GM12878 (cell line): ENCODE measurements at regions not wholly inside any gene's neighbourhood (a gene's known extent, or its start where the extent isn't known, plus 50 kb on each side); places are given as distances from the start of the nearest gene placed in this dataset.

Source experiments
- ATAC-seq: fragments of 200-7000 bp; cut with Tn5 transposase; 3 replicates; pipeline ENCODE4 v1.9.1; 2020; ENCODE audit warnings: mild to moderate bottlenecking, moderate library complexity
- BruUV-seq: library from RNA; stranded (reverse); fragments of 400-500 nt; replicated peaks from 2 replicates; lab custom pipeline; 2021; lab: Mats Ljungman, UMichigan
- CTCF ChIA-PET: fragments of 300-600 bp; sonication (Branson Sonifier 250); formaldehyde crosslinking; extraction: SDS; loops from one replicate; lab custom pipeline; 2021; ENCODE audit warnings: inconsistent platforms; lab: Yijun Ruan, JAX
- POLR2A ChIA-PET: fragments of 350-600 bp; formaldehyde crosslinking; extraction: SDS; loops from one replicate; lab custom pipeline; 2021; ENCODE audit warnings: inconsistent platforms; lab: Charles Lee
- RAD21 ChIA-PET: fragments of 300-600 bp; sonication (Branson Sonifier 250); formaldehyde crosslinking; loops from one replicate; lab custom pipeline; 2023; ENCODE audit warnings: antibody characterized with exemption; ENCODE audit not compliant: unreplicated experiment; lab: Charles Lee
- SMC1A ChIA-PET: fragments of 300-600 bp; sonication (Branson Sonifier 250); formaldehyde crosslinking; loops from one replicate; lab custom pipeline; 2023; ENCODE audit not compliant: unreplicated experiment, uncharacterized antibody; lab: Charles Lee
- DNase-seq: peaks from one replicate; pipeline ENCODE4 v3.0.0-alpha.2; 2011; ENCODE audit warnings: low read depth, low spot score
- FAIRE-seq: peaks from 3 replicates; lab custom pipeline; 2011; peaks lifted over from hg19 to GRCh38; lab: Jason Lieb, UNC
- H2AFZ ChIP-seq: 2 replicates; pipeline ENCODE4 v1.6.0; 2011; ENCODE audit warnings: low read depth, low read length, control low read depth; ENCODE audit not compliant: control insufficient read depth
- H3K27ac ChIP-seq: 2 replicates; pipeline ENCODE4 v1.5.1; 2011; ENCODE audit warnings: control low read depth; ENCODE audit not compliant: control insufficient read depth, insufficient read depth
- H3K27me3 ChIP-seq, 2 experiments: replicated peaks in 1 of 2; 2 replicates each; pipeline versions ENCODE4 v1.6.0 to v1.6.1; 2011; ENCODE audit warnings: low read length in 1 of 2; ENCODE audit not compliant: control insufficient read depth in 2 of 2, insufficient read depth in 2 of 2
- H3K36me3 ChIP-seq, 2 experiments: 2 replicates each; pipeline ENCODE4 v1.5.1; 2011; ENCODE audit warnings: low read length in 1 of 2; ENCODE audit not compliant: control insufficient read depth in 2 of 2, insufficient read depth in 2 of 2
- H3K4me1 ChIP-seq: 2 replicates; pipeline ENCODE4 v1.6.1; 2011; ENCODE audit warnings: mild to moderate bottlenecking, low read length, moderate library complexity, mixed read lengths; ENCODE audit not compliant: control insufficient read depth, insufficient read depth
- H3K4me2 ChIP-seq: 2 replicates; pipeline ENCODE4 v1.6.0; 2011; ENCODE audit warnings: control low read depth; ENCODE audit not compliant: control insufficient read depth, insufficient read depth
- H3K4me3 ChIP-seq: fragments of 200-600 bp; sonication (generic); 2 replicates; pipeline ENCODE4 v1.5.1; 2016
- H3K79me2 ChIP-seq: 2 replicates; pipeline ENCODE4 v1.6.0; 2011; ENCODE audit warnings: low read length; ENCODE audit not compliant: control insufficient read depth, insufficient read depth
- H3K9ac ChIP-seq: 2 replicates; pipeline ENCODE4 v1.8.0; 2011; ENCODE audit warnings: low read length, control low read depth, mixed read lengths; ENCODE audit not compliant: control insufficient read depth, insufficient read depth
- H3K9me3 ChIP-seq: replicated peaks from 3 replicates; pipeline ENCODE4 v1.5.1; 2011; ENCODE audit warnings: mild to moderate bottlenecking, low read length; ENCODE audit not compliant: control insufficient read depth, insufficient read depth
- H4K20me1 ChIP-seq: 2 replicates; pipeline ENCODE4 v1.6.0; 2011; ENCODE audit not compliant: control insufficient read depth, insufficient read depth
- HCFC1 ChIP-seq: fragments of 150-350 bp; IDR thresholded peaks from 2 replicates; pipeline ENCODE4 v1.6.1; 2014; ENCODE audit warnings: low read length
- HSF1 ChIP-seq: fragments of 150-350 bp; IDR thresholded peaks from 2 replicates; pipeline ENCODE4 v1.6.1; 2014; ENCODE audit warnings: mild to moderate bottlenecking, low read depth, low read length
- LARP7 ChIP-seq: fragments of 450-650 bp; IDR thresholded peaks from 2 replicates; pipeline ENCODE4 v1.6.1; 2017; ENCODE audit warnings: mild to moderate bottlenecking
- NR2C2 ChIP-seq: IDR thresholded peaks from 2 replicates; pipeline ENCODE4 v1.6.1; 2011; ENCODE audit warnings: borderline replicate concordance, low read depth; ENCODE audit not compliant: control insufficient read depth, insufficient read length
- RAD51 ChIP-seq: fragments of 450-650 bp; IDR thresholded peaks from 2 replicates; pipeline ENCODE4 v1.6.1; 2016; ENCODE audit warnings: moderate library complexity, mild to moderate bottlenecking, inconsistent platforms
- SMC3 ChIP-seq: IDR thresholded peaks from 2 replicates; pipeline ENCODE4 v1.6.1; 2011; ENCODE audit warnings: low read length, improper control_type of control experiment, borderline replicate concordance
- SREBF1 ChIP-seq: IDR thresholded peaks from 2 replicates; pipeline ENCODE4 v1.6.1; 2012; ENCODE audit warnings: mild to moderate bottlenecking, low read length
- STAT3 ChIP-seq: IDR thresholded peaks from 2 replicates; pipeline ENCODE4 v1.6.1; 2011; ENCODE audit warnings: low read depth, low read length, improper control_type of control experiment
- TCF3 ChIP-seq: IDR thresholded peaks from 2 replicates; pipeline ENCODE4 v1.6.1; 2012; ENCODE audit warnings: low read depth, mild to moderate bottlenecking, low read length, borderline replicate concordance; ENCODE audit not compliant: insufficient read depth
- TCF7 ChIP-seq: IDR thresholded peaks from 2 replicates; pipeline ENCODE4 v1.6.1; 2014; ENCODE audit warnings: antibody characterized with exemption, borderline replicate concordance
- WRNIP1 ChIP-seq: IDR thresholded peaks from 2 replicates; pipeline ENCODE4 v1.6.1; 2011; ENCODE audit warnings: low read depth, low read length, improper control_type of control experiment, borderline replicate concordance
- WGBS: methylation state at CpG from one replicate; pipeline ENCODE4 v1.1.6; 2016; ENCODE audit warnings: low lambda C conversion rate; ENCODE audit not compliant: insufficient replicate concordance, insufficient coverage; ENCODE audit errors: missing lambda C conversion rate; 5-methylcytosine and 5-hydroxymethylcytosine counted together
- in situ Hi-C: fragments of 300-500 bp; cut with MboI; formaldehyde crosslinking; loops from 9 replicates; pipeline ENCODE4 v1.14.3; 2018; ENCODE audit warnings: mixed read lengths
- intact Hi-C: fragments of 100-400 bp; cut with micrococcal nuclease; formaldehyde crosslinking; loops from one replicate; pipeline ENCODE4 v1.14.2; 2022; ENCODE audit not compliant: unreplicated experiment
- TF ChIP-seq, protein P1 (sequence below): IDR thresholded peaks from 2 replicates; pipeline ENCODE4 v1.6.1; 2011; ENCODE audit warnings: borderline replicate concordance, low read depth, mild to moderate bottlenecking, moderate library complexity, low read length; ENCODE audit not compliant: insufficient read depth, poor library complexity, severe bottlenecking
- TF ChIP-seq, protein P2 (sequence below): fragments of 450-650 bp; IDR thresholded peaks from 2 replicates; pipeline ENCODE4 v1.6.1; 2018; ENCODE audit warnings: mild to moderate bottlenecking, low read depth, moderate library complexity; ENCODE audit not compliant: partially characterized antibody

- no peaks in the 10 kb centered on the region for H3K4me1 ChIP-seq
- no peaks in the 10 kb centered on the region for H4K20me1 ChIP-seq
- DNase-seq, result no peak
- CTCF ChIA-PET, result interaction anchor here (8.4 kb wide), 1 partner anchor 302 kb away, joined by 101 read pairs; no protein-coding TSS in a partner anchor
- POLR2A ChIA-PET, result no interaction called here
- no peak for ATAC-seq
- in situ Hi-C loops (no loop called here), intact Hi-C loops (no loop called here)
- no peak for TF ChIP-seq STAT3
- TF ChIP-seq, protein P1, sequence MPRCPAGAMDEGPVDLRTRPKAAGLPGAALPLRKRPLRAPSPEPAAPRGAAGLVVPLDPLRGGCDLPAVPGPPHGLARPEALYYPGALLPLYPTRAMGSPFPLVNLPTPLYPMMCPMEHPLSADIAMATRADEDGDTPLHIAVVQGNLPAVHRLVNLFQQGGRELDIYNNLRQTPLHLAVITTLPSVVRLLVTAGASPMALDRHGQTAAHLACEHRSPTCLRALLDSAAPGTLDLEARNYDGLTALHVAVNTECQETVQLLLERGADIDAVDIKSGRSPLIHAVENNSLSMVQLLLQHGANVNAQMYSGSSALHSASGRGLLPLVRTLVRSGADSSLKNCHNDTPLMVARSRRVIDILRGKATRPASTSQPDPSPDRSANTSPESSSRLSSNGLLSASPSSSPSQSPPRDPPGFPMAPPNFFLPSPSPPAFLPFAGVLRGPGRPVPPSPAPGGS, result no peak
- no peak for TF ChIP-seq RAD51
- no peak overlapping the region for H3K9ac ChIP-seq
- no peaks in the 10 kb centered on the region for H3K36me3 ChIP-seq
- FAIRE-seq, result no peak
- WGBS, result 54% methylated on average over 7 of the region's 7 CpGs
- no peak overlapping the region for H3K4me2 ChIP-seq
- no peak overlapping the region for H3K4me3 ChIP-seq
- H2AFZ ChIP-seq, result no peak overlapping the region
- H3K27me3 ChIP-seq, result no peaks in the 10 kb centered on the region
- no peak overlapping the region for H3K27ac ChIP-seq
- no TSS peak for BruUV-seq
- SMC1A ChIA-PET, result interaction anchor here (5.7 kb wide), 1 partner anchor 302 kb away, joined by 27 read pairs; no protein-coding TSS in a partner anchor
- no peaks in the 10 kb centered on the region for H3K79me2 ChIP-seq
- RAD21 ChIA-PET, result no interaction called here
- H3K9me3 ChIP-seq, result no peaks in the 10 kb centered on the region
These were observed 347.7 kb upstream of the REG3G start for GRCh38 chr2:78677774-78678173.

- ChIA-PET SMC1A (interaction anchor here (0.6 to 0.7 kb wide), 2 partner anchors 8 to 1642 kb away, joined by 3 to 4 read pairs; no protein-coding TSS in a partner anchor), CTCF (no interaction called here), RAD21 (no interaction called here), POLR2A (no interaction called here)
- Histone ChIP-seq H3K9me3 (no peaks in the 10 kb centered on the region), H4K20me1 (no peaks in the 10 kb centered on the region), H3K36me3 (no peaks in the 10 kb centered on the region), H3K9ac (no peak overlapping the region), H3K4me2 (no peak overlapping the region), H3K27me3 (no peaks in the 10 kb centered on the region), H3K27ac (no peak overlapping the region), H3K79me2 (no peaks in the 10 kb centered on the region), H3K4me3 (no peak overlapping the region), H2AFZ (no peak overlapping the region), H3K4me1 (no peaks in the 10 kb centered on the region)
- FAIRE-seq (no peak), ATAC-seq (no peak; the same call in 2 of the 3 replicates), DNase-seq (no peak)
- no TSS peak for BruUV-seq
- in situ Hi-C loops, result loop anchor here (5.0 kb wide), 1 partner anchor 301 kb away; no protein-coding TSS in a partner anchor
- WGBS, result 20% methylated on average over 4 of the region's 4 CpGs
- intact Hi-C loops, result no loop called here
- TF ChIP-seq, protein P2, sequence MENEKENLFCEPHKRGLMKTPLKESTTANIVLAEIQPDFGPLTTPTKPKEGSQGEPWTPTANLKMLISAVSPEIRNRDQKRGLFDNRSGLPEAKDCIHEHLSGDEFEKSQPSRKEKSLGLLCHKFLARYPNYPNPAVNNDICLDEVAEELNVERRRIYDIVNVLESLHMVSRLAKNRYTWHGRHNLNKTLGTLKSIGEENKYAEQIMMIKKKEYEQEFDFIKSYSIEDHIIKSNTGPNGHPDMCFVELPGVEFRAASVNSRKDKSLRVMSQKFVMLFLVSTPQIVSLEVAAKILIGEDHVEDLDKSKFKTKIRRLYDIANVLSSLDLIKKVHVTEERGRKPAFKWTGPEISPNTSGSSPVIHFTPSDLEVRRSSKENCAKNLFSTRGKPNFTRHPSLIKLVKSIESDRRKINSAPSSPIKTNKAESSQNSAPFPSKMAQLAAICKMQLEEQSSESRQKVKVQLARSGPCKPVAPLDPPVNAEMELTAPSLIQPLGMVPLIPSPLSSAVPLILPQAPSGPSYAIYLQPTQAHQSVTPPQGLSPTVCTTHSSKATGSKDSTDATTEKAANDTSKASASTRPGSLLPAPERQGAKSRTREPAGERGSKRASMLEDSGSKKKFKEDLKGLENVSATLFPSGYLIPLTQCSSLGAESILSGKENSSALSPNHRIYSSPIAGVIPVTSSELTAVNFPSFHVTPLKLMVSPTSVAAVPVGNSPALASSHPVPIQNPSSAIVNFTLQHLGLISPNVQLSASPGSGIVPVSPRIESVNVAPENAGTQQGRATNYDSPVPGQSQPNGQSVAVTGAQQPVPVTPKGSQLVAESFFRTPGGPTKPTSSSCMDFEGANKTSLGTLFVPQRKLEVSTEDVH, result no peak
- TF ChIP-seq TCF7 (no peak), SMC3 (no peak), SREBF1 (no peak), HCFC1 (no peak), WRNIP1 (no peak), NR2C2 (no peak), TCF3 (no peak), HSF1 (no peak), LARP7 (no peak)
These were observed 344.1 kb upstream of the REG3G start for GRCh38 chr2:78681386-78681785.
